Stimulated activated CD4-positive, alpha-beta T cell treated with anti-CD3 and anti-CD28 coated beads, Interleukin-2, amount 100 ng/mL, for 4 hours (primary cell): ENCODE measurements at regions not wholly inside any gene's neighbourhood (a gene's known extent, or its start where the extent isn't known, plus 50 kb on each side); places are given as distances from the start of the nearest gene placed in this dataset.
"Not testable (repeated sequence)": the region's sequence is repeated elsewhere in the genome, so short reads cannot be mapped to it uniquely, and the experiment has no call there.

ENCODE experiments used
- DNase-seq: peaks from one replicate; pipeline ENCODE4 v3.0.0-alpha.2; 2020; ENCODE audit warnings: low read depth

DNA sequence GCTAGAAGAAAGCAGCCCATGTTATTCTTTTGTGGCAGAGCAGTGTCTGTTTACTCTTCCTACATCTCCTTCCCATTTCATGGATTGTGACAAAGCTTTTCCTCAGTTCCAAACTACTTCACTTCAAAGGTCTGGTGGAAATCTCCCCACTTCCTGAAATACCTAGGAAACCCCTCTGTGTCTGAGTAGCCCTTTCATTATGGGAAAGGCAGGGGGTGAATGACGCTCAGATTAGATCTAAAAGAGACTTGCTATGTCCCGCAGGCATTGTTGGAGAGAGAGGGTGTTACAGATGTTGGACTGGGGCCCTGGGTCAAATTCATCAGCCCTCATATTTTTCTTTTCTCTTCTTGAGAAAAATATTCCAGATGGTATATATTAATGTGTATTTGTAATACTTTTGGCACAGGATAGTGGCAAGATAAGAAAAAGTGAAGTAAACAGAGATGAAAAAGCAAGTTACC, 675.0 kb downstream of the IRS1 start:
- no peak for DNase-seq

DNA sequence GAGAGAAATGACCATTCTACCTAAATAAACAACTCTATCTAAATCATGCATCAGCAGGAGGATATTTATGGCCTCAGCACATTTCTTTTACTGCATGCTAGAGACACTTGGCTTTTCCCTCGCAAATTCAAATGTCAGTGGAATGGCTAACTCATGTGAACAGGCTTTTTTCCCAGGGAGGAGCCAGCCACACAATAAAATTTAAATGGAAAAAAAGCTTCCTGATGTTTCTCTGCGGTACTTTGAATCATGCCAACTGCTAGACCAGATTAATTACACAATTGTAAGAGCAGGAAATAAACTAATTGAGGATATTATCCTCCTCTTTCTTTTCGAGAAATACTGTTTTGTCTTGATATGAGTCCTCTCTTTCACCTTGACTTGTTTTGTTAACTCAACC, 676.3 kb downstream of the IRS1 start:
- DNase-seq, result no peak

DNA sequence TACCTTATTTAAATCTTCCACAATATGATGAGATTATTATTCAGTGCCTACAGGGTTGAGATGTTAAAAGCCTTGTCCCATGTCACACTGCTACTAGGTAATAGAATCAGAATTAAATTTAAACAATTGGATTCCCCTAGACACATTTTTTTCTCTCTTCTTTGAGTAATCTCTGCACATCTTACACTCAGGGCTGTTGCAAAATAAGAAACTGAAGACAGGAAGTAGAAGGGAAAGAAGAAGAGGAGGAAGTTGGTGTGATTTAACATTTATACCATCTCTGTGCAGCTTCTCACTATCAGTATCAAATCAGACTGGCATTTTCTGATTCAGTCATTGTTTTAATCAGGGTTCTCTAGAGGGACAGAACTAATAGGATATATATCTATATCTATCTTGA, 677.6 kb downstream of the IRS1 start:
- no peak for DNase-seq

DNA sequence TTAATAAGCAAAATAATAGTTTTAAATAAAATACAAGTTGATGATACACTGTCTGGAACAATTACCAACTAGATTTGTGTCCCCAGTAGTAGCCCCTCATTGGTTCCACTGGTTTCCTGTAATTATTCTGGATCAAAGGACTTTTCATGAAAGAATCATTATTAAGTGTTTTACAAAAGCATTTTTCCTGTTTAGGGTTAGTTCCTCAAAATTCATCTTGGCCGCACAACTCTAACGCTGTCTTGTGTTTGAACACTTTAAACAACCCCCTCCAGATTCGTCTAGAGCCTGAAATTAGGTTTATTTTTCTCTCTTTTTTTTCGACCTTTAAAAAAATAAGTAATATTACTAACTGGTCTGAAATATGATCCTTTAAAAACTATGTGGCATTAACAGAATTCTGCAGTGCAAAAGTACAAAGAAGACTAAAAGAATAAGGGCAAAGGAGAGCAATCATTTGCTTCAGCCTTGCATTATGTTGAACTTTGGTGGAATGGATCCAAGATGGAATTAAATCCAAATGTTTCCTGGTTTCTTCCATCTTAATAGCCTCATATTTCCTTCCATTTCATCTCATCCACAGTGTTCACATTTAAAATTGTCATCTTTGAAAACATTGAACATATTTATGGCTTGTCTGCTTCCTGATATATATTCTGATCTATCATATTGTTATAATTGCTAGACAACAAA, 678.4 kb downstream of the IRS1 start:
- DNase-seq, result no peak

DNA sequence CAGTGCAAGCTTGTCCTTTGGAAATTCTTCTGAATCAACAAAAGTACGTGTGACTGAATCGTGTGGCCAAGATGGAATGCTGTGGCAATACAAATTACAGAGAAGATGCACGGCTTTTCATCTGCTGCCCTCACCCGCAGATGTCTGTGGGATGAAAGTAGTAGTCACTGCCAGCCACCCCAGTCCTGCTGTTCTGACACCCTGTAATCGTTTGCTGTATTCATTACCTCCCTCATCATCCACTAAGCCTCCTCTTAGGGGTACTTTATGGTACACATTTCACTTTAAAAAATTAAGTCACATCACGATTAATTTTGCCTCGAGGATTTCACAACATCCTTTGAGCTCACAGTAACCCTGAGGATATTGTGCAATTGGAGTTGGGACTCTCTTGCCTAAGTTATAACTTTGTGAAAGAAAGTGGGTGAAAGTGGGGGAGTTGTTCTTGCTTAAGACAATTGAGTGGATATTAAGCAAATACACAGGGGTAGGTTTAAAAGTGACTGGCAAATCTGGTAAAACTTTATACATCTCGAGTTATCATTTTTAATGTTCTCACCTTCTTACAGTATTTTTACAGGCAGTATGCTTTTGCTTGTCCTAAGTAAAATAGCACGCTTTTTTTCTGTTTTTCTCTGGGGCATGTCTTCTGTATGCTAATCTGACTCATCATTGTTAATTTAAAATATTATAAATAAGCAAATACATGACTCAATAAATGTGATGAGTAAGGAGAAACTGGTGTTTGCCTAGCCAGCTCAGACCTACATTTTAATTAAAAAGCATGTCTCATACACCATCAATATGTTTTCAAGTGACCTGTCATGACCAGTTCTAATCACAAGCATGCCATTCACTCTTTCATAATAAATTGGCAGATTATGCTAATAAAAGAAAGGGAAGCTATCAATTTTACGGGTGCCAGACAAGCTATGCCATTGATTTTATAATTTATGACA, 680.9 kb downstream of the IRS1 start:
- no peak for DNase-seq

DNA sequence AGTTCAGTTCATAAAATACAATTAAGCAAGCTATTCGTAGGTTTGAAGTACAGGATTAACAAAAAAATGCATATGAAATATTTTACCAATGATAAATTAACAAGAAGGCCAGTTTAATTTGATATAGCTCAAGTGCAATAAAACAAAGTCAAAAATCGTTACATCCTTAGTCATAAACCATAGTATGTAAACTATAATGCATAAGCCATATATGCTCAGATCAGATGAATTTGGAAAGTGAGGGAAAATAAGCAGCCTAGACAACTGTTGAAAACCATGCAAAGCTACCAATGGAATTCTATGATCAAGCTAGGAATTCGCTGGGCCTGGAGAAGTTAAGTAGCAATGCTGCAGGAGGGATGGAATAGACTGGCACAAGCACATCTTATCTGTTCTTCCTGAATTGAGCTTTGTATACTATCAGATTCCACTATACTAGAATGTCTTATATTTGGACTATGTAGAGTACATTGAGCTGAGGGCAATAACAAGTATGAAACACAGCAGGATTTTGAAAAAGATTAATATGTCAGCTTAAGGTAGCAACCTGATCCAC, 682.0 kb downstream of the IRS1 start:
- DNase-seq, result no peak

DNA sequence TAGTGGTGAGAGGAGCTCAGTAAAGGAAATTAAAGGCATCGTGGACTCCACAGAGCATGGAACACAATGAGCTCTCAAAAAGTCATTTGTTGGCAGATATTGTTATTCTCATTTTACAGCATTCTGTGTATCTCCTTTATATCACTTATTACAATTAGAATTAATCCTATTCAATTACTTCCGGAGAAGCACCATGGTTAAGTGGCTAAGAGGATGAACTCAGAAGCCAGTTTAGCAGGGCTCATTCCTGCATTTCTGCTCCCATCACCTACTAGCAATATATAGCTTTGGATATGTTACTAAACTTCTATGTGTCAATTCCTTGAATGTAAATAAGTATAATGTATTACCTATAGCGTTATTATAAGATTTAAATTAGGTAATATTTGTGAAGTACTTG, 683.3 kb downstream of the IRS1 start:
- DNase-seq, result no peak

DNA sequence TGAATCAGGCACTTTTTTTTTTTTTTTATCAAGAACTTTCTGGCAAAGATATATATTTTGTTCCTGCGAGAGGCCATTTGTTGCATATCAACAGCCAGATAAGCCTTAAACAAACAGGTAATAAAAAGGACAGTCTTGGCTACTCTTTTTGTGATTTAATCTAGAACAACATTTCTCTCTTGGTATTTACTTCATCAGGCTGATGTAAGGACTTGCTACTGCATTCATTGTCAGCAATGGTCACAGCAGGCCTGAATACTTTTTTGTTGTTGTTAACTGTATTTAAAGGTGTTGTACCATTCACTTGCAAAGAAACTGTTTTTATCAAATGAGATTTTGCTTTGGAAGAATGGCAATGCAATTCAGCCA, 683.8 kb downstream of the IRS1 start:
- DNase-seq, result no peak

DNA sequence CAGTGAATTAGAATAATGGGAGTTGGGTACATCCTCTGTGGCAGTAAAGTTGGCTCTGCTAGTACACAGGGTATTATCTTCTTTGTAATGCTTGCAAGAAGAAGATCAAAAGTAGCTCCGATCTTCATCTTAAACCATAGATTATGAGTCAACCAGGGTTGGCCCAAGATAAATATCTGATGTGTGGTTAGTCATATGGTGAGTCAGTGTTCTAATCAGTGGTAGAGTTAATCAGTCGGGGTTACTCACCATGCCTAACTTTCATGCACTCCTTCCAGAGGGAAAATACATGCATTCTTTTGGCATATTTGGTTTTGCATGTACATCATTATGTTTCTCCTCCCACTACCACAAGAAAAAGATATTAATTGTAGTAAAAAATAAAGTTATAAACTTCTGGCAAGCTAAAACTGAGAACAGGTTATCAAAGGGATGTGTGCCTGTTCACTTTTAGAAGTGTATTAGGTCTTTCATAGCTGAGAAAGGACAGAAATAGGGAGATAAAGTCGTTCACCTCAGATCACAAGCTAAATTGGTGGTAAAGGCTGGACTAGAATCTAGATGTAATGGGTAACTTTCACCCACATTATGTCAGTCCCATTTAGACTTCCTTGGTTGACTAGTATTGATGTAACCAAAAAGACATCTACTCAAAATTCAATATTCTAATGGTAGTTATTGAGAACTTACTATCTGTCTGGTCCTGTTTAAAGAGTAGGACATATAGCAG, 684.4 kb downstream of the IRS1 start:
- DNase-seq, result no peak

DNA sequence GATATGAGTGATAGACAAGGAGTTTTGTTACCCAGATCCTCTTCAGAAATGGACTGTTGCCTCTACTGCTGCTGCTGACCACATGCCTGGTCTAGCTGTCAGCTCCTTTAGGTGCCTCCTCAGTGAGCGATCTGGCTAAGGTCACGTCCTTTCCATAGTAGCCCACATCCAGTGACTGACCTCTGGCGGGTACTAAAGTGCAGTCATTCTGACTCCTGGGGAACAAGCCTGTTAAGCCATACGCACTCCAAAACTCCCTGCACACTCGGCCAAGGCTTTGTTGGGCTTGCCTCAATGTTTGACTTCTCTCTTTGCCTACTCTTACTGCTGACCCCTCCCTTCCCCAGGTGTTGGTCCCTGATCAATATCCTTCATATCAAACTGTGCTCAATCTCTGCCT, 685.2 kb downstream of the IRS1 start:
- no peak for DNase-seq

DNA sequence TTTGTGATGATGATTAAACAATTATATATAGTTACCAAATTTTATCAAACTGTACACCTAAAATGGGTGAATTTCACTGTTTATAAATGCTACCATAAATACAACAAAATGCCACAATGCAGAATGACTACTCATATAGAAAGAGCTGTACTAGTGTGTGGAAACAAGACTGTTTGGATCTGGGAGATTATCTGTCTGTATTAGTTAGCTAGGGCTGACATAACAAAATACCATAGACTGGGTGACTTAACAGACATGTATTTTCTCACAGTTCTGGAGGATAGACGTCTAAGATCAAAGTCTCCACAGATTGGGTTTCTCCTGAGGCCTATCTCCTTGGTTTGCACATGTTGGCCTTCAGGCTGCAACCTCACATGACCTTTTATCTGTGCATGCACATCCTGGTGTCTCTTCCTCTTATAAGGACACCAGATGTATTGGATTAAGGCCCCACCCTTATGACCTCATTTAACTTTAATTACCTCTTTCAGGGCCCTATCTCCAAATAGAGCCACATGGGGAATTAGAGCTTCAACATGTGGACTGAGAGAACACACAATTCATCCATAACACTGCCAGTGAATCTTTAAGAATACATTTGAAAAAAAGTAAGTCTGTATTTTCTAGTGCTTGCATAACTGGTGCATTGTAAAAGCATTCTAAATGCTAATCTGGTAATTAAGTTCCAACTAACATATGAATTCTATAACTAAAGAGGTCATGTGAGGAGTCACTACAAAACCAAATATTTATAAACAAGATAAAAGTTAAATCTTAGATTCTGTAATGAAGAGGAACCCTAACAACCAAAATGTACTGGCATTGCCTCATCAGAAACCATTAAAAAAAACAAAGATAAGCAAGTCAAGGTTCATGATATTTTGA, 699.6 kb downstream of the NYAP2 start:
- no peak for DNase-seq

DNA sequence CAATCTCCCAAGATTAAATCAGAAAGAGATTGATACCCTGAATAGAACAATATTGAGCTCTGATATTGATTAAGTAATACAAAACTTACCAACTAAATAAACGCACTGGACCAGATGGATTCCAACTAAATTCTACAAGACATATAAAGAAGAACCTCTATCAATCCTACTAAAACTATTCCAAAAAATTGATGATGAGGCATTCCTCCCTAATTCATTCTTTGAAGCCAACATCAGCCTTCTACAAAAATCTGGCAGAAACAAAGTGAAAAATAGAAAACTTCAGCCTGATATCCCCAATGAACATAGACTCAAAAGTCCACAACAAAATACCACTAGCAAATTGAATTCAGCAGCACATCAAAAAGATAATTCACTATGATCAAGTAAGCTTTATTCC, 695.5 kb downstream of the NYAP2 start:
- no peak for DNase-seq

DNA sequence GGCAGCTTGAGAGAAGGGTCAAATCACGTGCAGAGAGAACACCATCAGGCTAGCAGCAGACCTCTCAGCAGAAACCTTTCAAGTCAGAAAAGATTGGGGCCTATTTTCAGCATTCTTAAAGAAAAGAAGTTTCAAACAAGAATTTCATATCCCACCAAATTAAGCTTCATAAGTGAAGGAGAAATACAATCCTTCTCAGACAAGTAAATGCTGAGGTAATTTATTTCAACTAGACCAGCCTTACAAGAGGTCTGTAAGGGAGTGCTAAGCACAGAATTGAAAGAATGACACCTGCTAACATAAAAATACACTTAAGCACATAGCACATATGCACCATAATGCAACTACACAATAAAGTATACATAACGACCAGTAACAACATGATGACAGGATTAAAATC, 693.9 kb downstream of the NYAP2 start:
- DNase-seq, result no peak

DNA sequence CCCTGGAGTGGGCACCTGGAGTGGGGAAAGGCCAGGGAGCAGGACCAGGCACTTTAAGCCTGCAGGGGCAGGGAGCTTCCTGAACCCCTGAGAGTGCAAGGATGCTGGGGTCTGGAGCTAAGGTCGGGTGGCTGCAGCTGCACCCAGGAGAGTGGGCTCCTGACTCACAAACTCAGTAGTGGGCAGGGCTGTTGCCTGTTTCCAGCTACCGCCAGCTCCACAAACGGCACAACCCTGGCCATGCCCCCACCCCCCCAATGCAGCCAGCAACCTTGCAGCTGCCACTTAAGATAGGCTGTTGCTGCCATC, 688.8 kb downstream of the NYAP2 start:
- DNase-seq, result no peak

DNA sequence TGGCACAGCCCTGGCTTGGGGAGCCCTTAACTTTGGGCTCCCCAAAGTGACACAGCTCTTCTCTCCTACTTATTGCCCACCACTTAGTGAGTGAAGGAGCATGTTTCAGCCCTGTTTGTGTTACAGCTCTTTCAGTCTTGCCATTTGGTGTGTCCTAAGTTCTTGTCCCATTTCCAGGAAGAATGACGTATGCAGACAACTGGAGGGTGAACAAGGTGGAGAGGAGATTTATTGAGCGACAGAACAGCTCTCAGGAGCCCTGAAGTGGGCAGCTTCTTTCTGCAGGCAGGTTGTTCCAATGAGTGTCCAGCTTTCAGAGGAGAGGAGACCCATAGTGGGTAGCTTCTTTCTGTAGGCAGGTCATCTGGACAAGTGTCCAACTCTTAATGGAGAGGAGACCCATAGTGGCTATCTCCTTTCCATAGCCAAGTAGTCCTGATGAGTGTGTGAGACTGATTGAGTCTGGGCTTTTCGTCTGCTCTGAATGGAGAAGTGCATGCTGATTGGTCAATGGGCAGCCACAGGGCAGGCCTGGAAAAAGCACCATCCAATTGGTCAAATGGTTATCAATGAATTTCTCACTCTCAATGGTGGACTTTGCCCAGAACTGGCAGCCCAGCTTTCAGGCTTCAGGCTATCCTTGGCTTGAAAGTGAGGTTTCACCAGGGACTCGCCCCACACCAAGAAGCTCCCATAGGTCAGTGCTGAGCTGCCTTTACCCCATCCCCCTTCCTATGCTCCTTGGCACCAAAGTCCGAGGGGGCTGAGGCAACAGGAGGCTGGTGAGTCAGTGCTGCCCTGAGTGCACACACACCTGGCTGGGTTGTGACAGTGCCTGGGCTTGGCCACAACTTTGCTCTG, 688.2 kb downstream of the NYAP2 start:
- DNase-seq, result no peak

DNA sequence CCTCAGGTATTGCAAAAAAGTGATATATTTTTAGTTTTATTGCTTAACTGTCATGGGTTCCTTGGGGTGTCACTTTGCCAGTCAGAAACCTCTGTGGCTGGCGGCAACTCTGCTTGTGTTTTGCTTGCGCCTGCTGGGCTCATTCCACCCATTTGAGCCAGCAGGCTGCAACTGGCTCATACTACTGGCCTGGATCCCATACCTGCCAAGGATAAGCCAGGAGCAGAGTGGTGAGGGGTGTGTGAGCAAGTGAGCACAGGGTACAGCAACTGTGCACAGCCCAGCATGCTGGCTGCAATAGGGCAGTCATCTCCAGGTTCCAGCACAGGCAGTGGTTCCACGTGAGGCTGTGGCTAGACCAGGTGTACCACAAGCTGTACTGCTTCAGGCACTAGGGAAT, 687.5 kb downstream of the NYAP2 start:
- no peak for DNase-seq

DNA sequence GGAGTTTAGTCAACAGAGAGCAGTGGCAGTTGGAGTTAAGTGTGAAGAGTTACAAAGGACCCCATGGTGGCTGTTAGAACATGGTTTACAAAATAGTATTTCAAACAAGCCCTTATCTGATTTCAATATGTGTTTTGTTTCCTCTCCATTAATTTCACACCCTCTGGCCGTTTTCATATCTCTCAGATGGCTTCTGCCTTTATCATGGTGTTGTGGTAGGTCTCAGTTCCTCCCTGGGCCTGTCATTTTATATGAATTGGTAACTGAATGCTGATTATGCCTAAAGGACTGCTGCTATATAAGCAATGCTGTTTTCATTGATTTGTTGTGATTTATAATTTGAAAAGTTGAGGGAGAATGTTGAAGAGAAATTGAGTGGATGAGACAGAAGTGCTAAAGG, 686.7 kb downstream of the NYAP2 start:
- DNase-seq, result no peak

DNA sequence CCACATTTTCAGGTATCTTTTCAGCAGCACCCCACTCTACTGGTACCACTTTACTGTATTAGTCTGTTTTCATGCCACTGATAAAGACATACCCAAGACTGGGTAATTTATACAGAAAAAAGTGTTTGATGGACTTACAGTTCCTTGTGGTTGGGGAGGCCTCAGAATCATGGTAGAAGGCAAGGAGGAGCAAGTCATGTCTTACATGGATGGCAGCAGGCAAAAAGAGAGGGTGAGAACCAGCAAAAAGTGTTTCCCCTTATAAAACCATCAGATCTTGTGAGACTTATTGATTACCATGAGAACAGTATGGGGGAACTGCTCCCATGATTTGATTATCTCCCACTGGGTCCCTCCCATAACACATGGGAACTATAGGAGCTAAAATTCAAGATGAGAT, 685.9 kb downstream of the NYAP2 start:
- DNase-seq, result not testable (repeated sequence)

DNA sequence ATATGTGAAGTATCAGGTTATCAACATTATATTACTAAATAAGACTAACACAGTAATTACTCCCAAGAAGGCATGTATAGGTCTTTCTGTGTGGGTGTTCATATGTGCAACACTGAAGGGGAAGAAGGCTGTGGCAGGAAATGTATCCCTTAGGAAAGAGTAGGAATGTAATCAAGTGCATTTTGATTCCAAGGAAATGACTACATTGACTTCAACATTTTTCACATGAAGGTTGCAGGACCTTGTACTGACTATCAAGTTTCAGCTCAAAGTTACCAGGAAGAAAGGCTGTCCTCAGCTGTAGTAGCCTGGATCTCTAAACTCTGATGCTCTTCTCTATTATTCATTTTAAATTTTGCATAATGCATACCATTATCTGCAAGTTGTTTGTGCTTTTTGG, 680.8 kb downstream of the NYAP2 start:
- no peak for DNase-seq

DNA sequence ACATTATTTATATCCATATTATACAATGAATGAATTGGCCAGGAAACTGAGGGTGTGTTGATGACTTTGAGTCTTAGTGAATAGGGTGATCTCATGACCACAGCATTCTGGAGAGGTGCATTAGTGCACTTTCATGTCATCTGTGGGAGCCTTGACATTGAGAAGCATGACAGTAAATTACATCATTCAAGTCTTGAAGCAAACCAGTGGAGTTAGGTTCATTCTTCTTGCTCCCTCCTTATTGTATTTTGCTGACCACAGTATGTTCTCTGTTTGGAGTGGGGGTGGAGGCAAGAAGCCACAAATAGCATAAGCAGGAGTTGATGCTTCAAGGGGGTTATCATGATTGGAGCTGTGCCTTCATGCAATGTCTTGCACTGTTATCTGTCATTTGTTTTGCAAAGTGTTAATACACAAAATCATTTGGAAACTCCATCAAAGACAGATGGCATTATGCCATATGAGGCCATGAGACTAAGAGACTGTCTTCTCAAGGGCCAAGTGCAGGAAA, 680.2 kb downstream of the NYAP2 start:
- DNase-seq, result no peak
